SK-N-MC (cell line): ENCODE measurements at regions not wholly inside any gene's neighbourhood (a gene's known extent, or its start where the extent isn't known, plus 50 kb on each side); places are given as distances from the start of the nearest gene placed in this dataset.

Experiments
- DNase-seq: peaks from one replicate; pipeline ENCODE4 v3.0.0-alpha.2; 2011; ENCODE audit warnings: low read depth, low spot score
- H3K27ac ChIP-seq: fragments of 200-600 bp; sonication (generic); 2 replicates; pipeline ENCODE4 v1.5.1; 2016; ENCODE audit warnings: mixed run types
- H3K36me3 ChIP-seq: fragments of 200-600 bp; sonication (generic); 2 replicates; pipeline ENCODE4 v1.6.1; 2017; ENCODE audit warnings: antibody characterized with exemption, low read length, mixed read lengths; ENCODE audit not compliant: insufficient read depth
- H3K4me3 ChIP-seq: fragments of 200-600 bp; sonication (generic); 2 replicates; pipeline ENCODE4 v1.5.1; 2016
- H3K9ac ChIP-seq: fragments of 200-600 bp; sonication (generic); 2 replicates; pipeline ENCODE4 v1.8.0; 2017; ENCODE audit warnings: mixed run types, mixed read lengths; ENCODE audit not compliant: insufficient read length
- H3K9me3 ChIP-seq: fragments of 200-600 bp; sonication (generic); 2 replicates; pipeline ENCODE4 v1.6.1; 2017; ENCODE audit warnings: low read depth, mild to moderate bottlenecking, antibody characterized with exemption, low read length, moderate library complexity, mixed read lengths
- EZH2 ChIP-seq: fragments of 200-600 bp; sonication (generic); IDR thresholded peaks from one replicate; pipeline ENCODE4 v1.6.1; 2017; ENCODE audit warnings: antibody characterized with exemption
- FOXP2 ChIP-seq: optimal IDR thresholded peaks from 2 replicates; pipeline ENCODE3; 2011; ENCODE audit warnings: mild to moderate bottlenecking, moderate library complexity; ENCODE audit not compliant: insufficient read depth; ENCODE audit errors: extremely low read length, control extremely low read depth
- POLR2AphosphoS5 ChIP-seq: IDR thresholded peaks from 2 replicates; pipeline ENCODE4 v1.6.1; 2012; ENCODE audit warnings: mild to moderate bottlenecking, low read depth, low read length, borderline replicate concordance

DNA sequence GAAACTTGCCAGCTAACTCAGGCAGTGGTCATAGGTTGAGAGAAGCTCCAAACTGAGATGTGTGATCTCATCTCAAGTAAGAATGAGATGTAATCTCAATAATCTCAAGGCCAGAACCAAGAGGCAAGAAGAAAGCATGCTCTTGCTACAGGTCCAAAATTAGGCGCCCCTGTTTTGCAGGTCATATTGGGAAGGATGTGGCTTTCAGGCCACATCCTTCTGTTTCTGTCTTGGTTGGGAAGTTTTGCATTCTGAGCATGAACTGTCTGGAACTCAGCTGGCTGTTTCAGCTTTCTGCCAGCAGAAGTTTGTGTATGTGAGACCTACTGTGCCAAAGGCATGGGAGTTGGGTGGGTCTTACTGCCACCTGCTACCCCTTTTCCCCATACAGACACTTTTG is 67.5 kb upstream of the MS4A8 start:
- no peak for TF ChIP-seq EZH2
- TF ChIP-seq POLR2AphosphoS5 = no peak
- no peak for TF ChIP-seq FOXP2
- no peak overlapping the region for H3K4me3 ChIP-seq
- H3K27ac ChIP-seq = no peak overlapping the region
- H3K36me3 ChIP-seq = no peaks in the 10 kb centered on the region
- no peaks in the 10 kb centered on the region for H3K9me3 ChIP-seq
- no peak overlapping the region for H3K9ac ChIP-seq
- DNase-seq = no peak

- no peak overlapping the region for H3K27ac ChIP-seq
- DNase-seq = no peak
- no peak overlapping the region for H3K9ac ChIP-seq
- H3K9me3 ChIP-seq = no peaks in the 10 kb centered on the region
- TF ChIP-seq EZH2 (no peak), POLR2AphosphoS5 (no peak), FOXP2 (no peak)
- no peak overlapping the region for H3K4me3 ChIP-seq
- no peaks in the 10 kb centered on the region for H3K36me3 ChIP-seq
These were observed 65.8 kb upstream of the MS4A8 start for GRCh38 chr11:60633645-60634044.

DNA sequence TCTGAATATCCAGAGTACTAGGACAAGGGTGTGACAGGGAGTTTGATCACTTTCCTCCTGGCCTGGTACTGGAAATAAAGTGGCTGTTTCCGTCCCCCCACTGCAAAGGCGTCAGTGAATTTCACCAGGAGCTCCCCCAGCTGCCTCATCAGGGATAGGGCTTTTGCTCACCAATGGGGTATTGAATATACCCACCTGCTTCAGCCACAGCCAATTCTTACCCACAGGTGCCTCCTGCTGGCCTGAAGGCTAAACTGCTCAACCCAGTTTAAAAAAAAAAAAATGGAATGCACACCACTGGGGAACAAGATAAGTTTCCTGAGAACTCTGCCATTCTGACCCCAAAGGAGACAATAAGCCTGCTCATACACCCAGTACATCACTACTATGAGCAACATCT is 65.3 kb upstream of the MS4A8 start:
- Histone ChIP-seq H3K9me3 (no peaks in the 10 kb centered on the region), H3K9ac (no peak overlapping the region), H3K4me3 (no peak overlapping the region), H3K36me3 (no peaks in the 10 kb centered on the region), H3K27ac (no peak overlapping the region)
- no peak for DNase-seq
- TF ChIP-seq POLR2AphosphoS5 = no peak
- no peak for TF ChIP-seq EZH2
- no peak for TF ChIP-seq FOXP2

DNA sequence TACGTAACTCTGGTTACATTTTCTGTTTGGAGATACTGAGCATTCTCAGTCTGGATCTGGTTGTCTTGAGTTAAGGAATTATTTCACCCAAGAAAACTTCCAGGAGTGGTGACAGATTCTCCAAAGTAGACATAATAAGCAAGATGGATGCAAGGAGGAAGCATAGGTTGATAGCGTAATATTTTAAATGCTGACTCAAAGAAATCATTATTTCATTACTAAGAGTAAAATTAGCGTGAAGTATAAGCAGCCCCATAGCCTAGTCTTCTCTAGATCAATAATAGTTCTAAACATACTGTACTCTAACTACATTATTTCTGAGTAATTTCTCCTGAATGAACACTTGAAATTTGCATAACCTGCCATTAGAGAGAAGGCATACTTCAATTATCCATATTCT is 57.5 kb upstream of the MS4A8 start:
- no peak for DNase-seq
- TF ChIP-seq FOXP2 (no peak), EZH2 (no peak), POLR2AphosphoS5 (no peak)
- no peak overlapping the region for H3K9ac ChIP-seq
- H3K27ac ChIP-seq = no peak overlapping the region
- H3K9me3 ChIP-seq = no peaks in the 10 kb centered on the region
- no peaks in the 10 kb centered on the region for H3K36me3 ChIP-seq
- H3K4me3 ChIP-seq = no peak overlapping the region

DNA sequence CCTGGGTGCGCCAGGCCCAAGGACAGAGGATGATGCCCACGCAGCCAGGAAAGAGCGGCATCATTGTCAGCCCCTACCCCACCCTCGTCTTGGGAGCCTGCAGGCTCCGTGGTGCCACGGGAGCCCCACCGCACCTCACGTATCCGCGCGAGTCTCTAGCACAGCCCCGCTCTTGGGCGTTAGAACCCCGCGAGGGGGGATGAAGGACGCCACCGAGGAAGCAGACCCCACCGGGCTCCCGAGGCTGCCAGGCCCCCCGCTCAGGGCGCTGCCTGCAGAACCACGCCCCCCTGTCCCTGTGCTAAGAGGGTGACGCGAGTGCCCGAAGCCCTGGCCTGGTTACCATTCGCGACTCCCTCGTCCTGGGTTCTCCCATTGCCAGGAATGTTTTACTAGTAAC is 52.3 kb upstream of the MS4A8 start:
- Histone ChIP-seq H3K36me3 (no peaks in the 10 kb centered on the region), H3K4me3 (no peak overlapping the region), H3K9me3 (no peaks in the 10 kb centered on the region), H3K27ac (no peak overlapping the region), H3K9ac (no peak overlapping the region)
- DNase-seq = no peak
- TF ChIP-seq EZH2 = no peak
- no peak for TF ChIP-seq FOXP2
- no peak for TF ChIP-seq POLR2AphosphoS5
